ENCODE measurements at regions not wholly inside any gene's neighbourhood (a gene's known extent, or its start where the extent isn't known, plus 50 kb on each side); places are given as distances from the start of the nearest gene placed in this dataset.

GRCh38 chr9:129340427-129341170 is 162.5 kb upstream of the IER5L start:
- TF ChIP-seq GATA2 (IDR thresholded peaks at IDR 0.05; ENCODE audit: low read depth, low read length): no peak
- no peak for TF ChIP-seq GATA3 (IDR thresholded peaks at IDR 0.05; ENCODE audit: low read depth, low read length)

DNA sequence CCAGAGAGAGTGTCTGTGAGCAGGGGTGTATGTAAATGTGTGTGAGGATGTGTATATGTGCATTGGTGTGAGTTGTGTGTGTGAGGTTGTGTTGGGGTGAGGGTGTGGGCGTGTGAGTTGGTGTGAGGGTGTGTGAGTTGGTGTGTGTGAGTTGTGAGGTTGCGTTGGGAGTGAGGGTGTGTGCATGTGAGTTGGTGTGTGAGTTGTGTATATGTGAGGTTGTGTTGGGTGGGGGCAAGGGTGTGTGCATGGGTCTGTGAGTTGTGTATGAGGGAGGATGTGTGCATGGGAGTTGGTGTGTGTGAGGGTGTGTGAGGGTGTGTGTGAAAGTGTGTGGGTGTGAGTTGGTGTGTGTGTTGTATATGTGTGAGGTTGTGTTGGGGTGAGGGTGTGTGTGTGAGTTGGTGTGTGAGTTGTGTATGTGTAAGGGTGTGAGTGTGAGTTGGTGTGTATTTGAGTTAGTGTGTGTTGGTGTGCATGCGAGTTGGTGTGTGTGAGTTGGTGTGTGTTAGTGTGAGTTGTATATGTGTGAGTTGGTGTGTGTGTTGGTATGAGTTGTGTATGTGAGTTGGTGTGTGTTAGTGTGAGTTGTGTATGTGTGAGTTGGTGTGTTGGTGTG is 161.6 kb upstream of the IER5L start:
- TF ChIP-seq GATA2 (IDR thresholded peaks at IDR 0.05; ENCODE audit: low read depth, low read length): no peak
- no peak for TF ChIP-seq GATA3 (IDR thresholded peaks at IDR 0.05; ENCODE audit: low read depth, low read length)

GRCh38 chr9:129338724-129339430 is 160.8 kb upstream of the IER5L start:
- TF ChIP-seq GATA3 (IDR thresholded peaks at IDR 0.05; ENCODE audit: low read depth, low read length): no peak
- no peak for TF ChIP-seq GATA2 (IDR thresholded peaks at IDR 0.05; ENCODE audit: low read depth, low read length)

- TF ChIP-seq GATA3 (IDR thresholded peaks at IDR 0.05; ENCODE audit: low read depth, low read length): no peak
- no peak for TF ChIP-seq GATA2 (IDR thresholded peaks at IDR 0.05; ENCODE audit: low read depth, low read length)
These were observed 159.5 kb upstream of the IER5L start for GRCh38 chr9:129337336-129338140.

GRCh38 chr9:129336601-129337331 is 158.7 kb upstream of the IER5L start:
- TF ChIP-seq GATA2 (IDR thresholded peaks at IDR 0.05; ENCODE audit: low read depth, low read length) (no peak), GATA3 (IDR thresholded peaks at IDR 0.05; ENCODE audit: low read depth, low read length) (no peak)

DNA sequence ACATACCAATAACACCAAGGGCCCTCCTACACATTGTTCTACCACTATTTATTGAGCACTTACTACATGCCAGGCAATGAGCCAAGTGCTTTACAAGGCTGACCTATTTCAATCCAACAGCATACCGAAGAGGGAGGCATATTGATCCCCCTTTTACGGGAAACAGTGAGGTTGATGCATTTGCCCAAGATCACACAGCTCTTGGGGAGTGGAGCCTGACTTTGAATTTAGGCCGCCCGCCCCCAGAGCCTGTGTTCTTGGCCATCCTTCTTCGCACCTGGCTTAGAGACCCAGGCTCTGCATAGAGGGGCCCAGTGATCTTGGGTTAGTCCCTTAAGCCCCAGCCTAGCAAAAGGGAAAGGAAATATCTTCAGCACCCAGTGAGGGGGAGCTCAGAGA is 158.1 kb upstream of the IER5L start:
- TF ChIP-seq GATA2 (IDR thresholded peaks at IDR 0.05; ENCODE audit: low read depth, low read length) (no peak), GATA3 (IDR thresholded peaks at IDR 0.05; ENCODE audit: low read depth, low read length) (no peak)

DNA sequence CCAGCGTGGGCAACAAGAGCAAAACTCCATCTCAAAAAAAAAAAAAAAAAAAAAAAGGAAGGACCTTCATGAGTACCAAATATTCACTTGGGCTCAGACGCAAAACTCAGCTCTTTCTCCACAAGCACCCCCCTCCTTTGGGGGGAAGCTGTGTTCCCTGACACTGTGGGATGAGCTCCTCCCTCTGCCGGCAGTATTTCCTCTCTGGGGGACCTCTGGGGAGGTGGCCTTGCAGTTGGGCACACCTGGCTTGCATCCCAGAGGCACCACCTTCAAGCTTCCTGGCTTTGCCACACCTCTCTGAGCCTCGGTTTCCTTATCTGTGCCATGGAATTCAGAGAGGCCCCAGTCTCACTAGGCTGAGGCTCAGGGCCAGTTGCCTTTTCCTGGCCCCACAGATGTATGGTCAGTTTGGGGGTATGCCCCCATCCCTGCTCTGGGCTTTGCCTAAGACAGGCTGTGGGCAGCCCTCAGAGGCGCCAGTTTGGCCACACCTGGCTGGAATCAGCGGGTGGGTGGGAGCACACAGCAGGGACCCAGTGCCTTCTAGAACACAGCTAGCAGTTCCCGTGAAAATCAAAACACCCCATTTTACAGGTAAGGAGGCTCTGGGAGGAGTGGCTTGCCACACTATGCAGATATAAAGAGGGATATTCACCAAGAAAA is 157.5 kb upstream of the IER5L start:
- TF ChIP-seq GATA2 (IDR thresholded peaks at IDR 0.05; ENCODE audit: low read depth, low read length) (no peak), GATA3 (IDR thresholded peaks at IDR 0.05; ENCODE audit: low read depth, low read length) (no peak)

- TF ChIP-seq GATA3 (IDR thresholded peaks at IDR 0.05; ENCODE audit: low read depth, low read length) (no peak), GATA2 (IDR thresholded peaks at IDR 0.05; ENCODE audit: low read depth, low read length) (no peak; the same call in 1 of the 2 replicates)
These were observed 156.3 kb upstream of the IER5L start for GRCh38 chr9:129334105-129334935.

GRCh38 chr9:129333617-129334104 is 155.6 kb upstream of the IER5L start:
- TF ChIP-seq GATA3 (IDR thresholded peaks at IDR 0.05; ENCODE audit: low read depth, low read length): no peak
- TF ChIP-seq GATA2 (IDR thresholded peaks at IDR 0.05; ENCODE audit: low read depth, low read length): no peak

DNA sequence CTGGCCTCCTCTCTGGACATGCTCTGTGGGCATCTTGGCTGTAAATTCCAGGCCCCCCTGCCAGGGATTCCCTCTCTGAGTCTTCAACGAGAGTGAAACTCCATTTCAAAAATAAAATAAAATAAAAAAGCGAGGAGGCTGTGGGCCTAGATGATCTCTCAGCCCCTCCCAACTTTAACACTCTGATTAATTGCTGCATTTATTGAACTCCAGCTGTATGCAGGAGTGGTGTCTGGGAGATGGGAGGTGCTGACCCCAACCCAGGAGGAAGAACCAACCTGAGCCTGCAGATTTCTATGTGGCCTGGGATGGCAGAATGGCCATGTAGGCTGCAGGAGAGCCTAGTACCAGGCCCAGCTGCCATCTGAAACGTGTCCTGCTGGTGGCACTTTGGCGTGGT is 154.5 kb upstream of the IER5L start:
- no peak for TF ChIP-seq GATA3 (IDR thresholded peaks at IDR 0.05; ENCODE audit: low read depth, low read length)
- no peak for TF ChIP-seq GATA2 (IDR thresholded peaks at IDR 0.05; ENCODE audit: low read depth, low read length)

DNA sequence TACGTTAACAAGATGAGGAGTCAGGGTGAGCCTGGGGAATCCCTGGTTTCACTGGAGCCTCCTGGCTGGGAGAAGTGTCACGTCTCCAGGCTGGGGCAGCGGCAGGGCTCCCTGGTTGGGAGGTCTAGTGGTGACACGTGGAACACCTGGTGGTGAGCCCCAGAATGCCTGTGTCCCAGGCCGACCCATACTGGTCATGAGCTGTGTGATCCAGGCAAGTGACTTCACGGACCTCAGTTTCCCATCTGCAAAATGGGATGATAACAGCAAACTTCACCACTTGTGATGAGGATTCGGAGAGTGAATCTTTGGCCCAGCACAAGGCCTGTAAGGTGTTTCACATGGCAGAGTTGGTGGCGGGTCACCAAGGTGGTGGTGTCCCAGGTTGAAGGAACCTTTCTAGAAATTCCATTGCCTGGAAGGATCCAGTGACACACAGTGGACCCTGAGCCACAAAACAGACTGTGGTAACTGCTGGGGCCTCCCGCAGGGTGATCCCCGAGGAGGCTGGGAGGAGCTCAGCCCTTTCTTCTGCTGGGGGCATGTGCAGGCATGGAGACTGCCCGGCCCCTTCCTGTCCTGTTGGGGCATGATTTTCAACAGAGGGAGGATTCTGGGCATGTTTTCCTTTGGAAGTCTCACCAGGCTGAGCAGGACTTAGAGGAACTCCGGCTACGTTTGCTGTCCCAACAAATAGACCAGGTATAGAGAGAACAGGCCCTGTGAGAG is 153.9 kb upstream of the IER5L start:
- TF ChIP-seq GATA3 (IDR thresholded peaks at IDR 0.05; ENCODE audit: low read depth, low read length) (no peak), GATA2 (IDR thresholded peaks at IDR 0.05; ENCODE audit: low read depth, low read length) (no peak)

- TF ChIP-seq GATA3 (IDR thresholded peaks at IDR 0.05; ENCODE audit: low read depth, low read length): no peak
- no peak for TF ChIP-seq GATA2 (IDR thresholded peaks at IDR 0.05; ENCODE audit: low read depth, low read length)
These were observed 153.4 kb upstream of the IER5L start for GRCh38 chr9:129331493-129331765.

All from SH-SY5Y (cell line).